SU-DHL-6 (cell line): ENCODE measurements at regions not wholly inside any gene's neighbourhood (a gene's known extent, or its start where the extent isn't known, plus 50 kb on each side); places are given as distances from the start of the nearest gene placed in this dataset.

Experiments
- CTCF ChIP-seq: fragments of 200-600 bp; sonication (generic); IDR thresholded peaks from one replicate; pipeline ENCODE4 v1.5.1; 2017; ENCODE audit warnings: antibody characterized with exemption, mild to moderate bottlenecking, low read length, moderate library complexity; ENCODE audit not compliant: insufficient read depth, poor library complexity, severe bottlenecking
- EZH2phosphoT487 ChIP-seq: fragments of 200-600 bp; sonication (generic), shearing (Covaris generic); conservative IDR thresholded peaks from 2 replicates; pipeline ENCODE4 v1.6.1; 2018; ENCODE audit warnings: mild to moderate bottlenecking, antibody characterized with exemption, low read length, moderate library complexity, mixed read lengths

- TF ChIP-seq CTCF: no peak
- TF ChIP-seq EZH2phosphoT487: no peak
Measured at GRCh38 chr9:117835798-117836197, 131.6 kb downstream of the TLR4 start.
